ENCODE measurements at regions not wholly inside any gene's neighbourhood (a gene's known extent, or its start where the extent isn't known, plus 50 kb on each side); places are given as distances from the start of the nearest gene placed in this dataset.

DNA sequence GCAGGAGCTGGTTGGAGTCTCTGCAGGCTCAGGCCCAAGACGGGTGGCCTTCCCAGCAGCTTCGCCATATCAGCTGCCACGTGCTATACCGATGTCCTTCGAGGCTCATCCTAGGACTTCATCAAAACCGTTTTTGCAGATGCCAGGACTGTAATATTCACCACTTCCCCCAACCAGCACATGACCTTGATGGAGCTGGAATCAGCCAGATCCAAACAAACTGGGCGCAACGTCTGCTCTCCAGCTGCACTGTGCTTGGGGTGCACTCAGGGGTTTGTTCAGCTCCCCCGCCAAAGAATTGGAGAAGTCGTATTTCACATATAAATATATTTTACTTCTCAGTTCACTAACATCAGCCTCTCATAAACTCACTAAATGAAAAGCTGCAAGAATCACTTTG, 149.5 kb upstream of the DIO3 start:
- TF ChIP-seq POLR2AphosphoS5 (IDR thresholded peaks at IDR 0.05), result no peak
- TF ChIP-seq POLR2A (IDR thresholded peaks at IDR 0.05), result no peak

Data from prostate gland (tissue), 1 donor.